ENCODE measurements at regions not wholly inside any gene's neighbourhood (a gene's known extent, or its start where the extent isn't known, plus 50 kb on each side); places are given as distances from the start of the nearest gene placed in this dataset.

DNA sequence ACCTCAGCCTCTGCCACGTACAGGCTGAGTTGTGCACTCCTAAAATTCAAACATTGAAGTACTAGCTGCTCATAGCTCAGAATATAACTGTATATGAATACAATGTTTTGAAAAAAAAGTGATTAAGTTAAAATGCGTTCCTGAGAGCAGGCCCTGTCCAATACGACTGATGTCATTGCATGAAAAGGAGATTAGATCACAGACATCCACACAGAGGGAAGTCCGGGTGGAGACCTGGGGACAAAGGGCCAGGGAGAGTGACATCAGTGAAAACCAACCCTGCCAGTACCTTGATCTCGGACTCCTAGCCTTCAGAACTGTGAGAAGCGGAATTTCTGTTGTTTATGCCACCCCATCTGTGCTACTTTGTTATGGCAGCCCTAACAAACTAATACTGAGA lies 311.4 kb upstream of the NR2F2 start:
- DNase-seq, result no peak

GRCh38 chr15:96020133-96020532 lies 310.4 kb upstream of the NR2F2 start:
- DNase-seq, result no peak

- DNase-seq, result no peak
Measured at GRCh38 chr15:96020797-96021196, 309.7 kb upstream of the NR2F2 start.

DNA sequence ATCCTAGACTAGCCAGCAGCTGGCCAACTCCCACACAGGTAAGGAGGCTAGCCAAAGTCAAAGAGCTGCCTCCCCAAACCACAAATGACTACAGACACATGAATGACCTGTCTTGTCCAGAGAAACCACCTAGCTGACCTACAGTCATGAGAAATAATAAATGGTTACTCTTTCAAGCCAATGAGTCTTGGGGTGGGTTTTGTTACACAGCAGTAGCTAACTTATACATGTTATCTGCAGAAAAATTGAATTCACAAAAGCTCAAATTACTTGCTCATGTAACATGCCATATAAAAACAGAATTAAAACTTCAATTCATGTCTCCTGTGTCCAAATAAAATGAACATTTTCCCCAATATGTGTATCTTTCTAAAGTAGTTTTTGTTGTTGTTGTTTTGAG lies 307.4 kb upstream of the NR2F2 start:
- DNase-seq, result no peak

GRCh38 chr15:96027501-96027900 lies 303.0 kb upstream of the NR2F2 start:
- DNase-seq, result no peak

DNA sequence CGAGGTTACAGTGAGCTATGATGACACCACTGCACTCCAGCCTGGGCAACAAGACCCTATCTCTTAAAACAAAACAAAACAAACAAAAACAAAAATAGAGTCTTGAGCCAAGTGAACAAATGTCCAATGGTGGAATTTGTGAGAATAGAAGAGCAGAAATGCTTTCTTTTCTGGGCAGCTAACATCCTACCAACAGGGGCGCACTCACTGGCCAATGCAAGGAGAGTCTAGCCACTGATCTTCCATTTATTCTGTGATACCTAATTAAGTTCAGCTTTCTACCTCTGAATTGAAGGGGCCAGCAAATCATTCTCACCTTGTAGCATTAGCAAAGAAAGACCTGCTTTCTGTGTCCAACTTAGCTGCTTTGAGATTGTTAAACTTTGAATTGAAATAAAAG lies 301.9 kb upstream of the NR2F2 start:
- no peak for DNase-seq

DNA sequence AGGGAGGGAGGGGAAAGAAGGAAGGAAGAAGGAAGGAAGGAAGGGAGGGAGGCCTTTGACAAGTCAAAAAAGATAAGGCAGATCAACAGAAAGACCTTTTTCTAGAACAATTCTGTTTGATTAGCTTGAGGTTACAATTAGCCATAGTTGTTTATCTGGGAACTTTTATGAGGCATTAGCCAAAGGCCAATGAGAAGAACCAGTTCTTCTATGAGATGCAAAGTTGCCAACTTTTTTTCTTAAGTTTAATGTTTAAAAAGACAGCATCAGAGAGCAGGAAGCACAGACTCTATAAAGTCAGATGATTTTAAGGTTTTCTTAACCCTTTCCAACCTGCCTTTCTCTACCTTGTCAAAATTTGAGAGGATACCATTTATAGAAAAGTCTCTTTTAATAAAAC lies 301.3 kb upstream of the NR2F2 start:
- no peak for DNase-seq

- DNase-seq, result no peak
Measured at GRCh38 chr15:96031426-96032110, 298.9 kb upstream of the NR2F2 start.

DNA sequence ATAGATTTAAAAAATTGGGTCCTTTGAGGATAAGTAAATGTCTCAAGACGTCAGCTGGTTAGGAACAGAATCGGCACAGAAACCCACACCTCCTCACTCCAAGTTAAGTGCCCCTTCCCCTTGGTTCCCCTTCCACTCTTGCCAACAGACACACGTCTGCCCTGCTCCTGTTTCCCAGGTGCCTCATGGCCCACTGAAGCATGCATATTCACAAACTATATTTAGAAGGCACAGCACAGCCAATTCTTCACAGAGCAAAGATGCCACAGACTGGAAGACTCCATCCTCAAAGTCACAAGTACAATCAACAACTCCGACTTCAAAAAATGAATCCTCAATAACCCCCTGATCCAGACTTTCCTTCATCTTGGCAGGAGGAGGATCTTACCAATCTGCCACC lies 295.4 kb upstream of the NR2F2 start:
- DNase-seq, result no peak

- DNase-seq, result no peak
Measured at GRCh38 chr15:96035635-96036034, 294.9 kb upstream of the NR2F2 start.

- no peak for DNase-seq
Measured at GRCh38 chr15:96037584-96037983, 292.9 kb upstream of the NR2F2 start.

DNA sequence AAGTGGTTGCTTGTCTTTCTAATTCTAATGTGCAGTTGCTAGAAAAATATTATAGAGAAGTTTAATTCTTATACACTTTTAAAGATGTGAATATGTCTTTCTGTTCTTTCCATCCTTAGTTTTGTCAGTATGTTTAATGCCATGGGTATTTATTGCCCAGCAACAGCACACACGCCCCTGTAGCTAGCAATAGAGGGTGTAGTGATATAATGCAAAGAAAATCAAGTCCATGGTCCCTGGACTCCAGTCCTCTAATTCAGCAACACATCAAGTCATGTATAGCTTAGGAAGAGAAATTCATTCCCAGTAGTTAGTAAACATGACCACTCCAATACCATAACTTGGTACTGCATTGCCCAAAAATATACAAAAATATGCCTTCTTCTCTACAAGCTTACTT lies 292.4 kb upstream of the NR2F2 start:
- DNase-seq, result no peak

- no peak for DNase-seq
Measured at GRCh38 chr15:96038650-96039049, 291.9 kb upstream of the NR2F2 start.

GRCh38 chr15:96041982-96042733 lies 288.3 kb upstream of the NR2F2 start:
- no peak for DNase-seq

- DNase-seq, result no peak
Measured at GRCh38 chr15:96042734-96043224, 287.7 kb upstream of the NR2F2 start.

- DNase-seq, result no peak
Measured at GRCh38 chr15:96043591-96044171, 286.8 kb upstream of the NR2F2 start.

GRCh38 chr15:96046620-96047240 lies 283.8 kb upstream of the NR2F2 start:
- DNase-seq, result no peak

DNA sequence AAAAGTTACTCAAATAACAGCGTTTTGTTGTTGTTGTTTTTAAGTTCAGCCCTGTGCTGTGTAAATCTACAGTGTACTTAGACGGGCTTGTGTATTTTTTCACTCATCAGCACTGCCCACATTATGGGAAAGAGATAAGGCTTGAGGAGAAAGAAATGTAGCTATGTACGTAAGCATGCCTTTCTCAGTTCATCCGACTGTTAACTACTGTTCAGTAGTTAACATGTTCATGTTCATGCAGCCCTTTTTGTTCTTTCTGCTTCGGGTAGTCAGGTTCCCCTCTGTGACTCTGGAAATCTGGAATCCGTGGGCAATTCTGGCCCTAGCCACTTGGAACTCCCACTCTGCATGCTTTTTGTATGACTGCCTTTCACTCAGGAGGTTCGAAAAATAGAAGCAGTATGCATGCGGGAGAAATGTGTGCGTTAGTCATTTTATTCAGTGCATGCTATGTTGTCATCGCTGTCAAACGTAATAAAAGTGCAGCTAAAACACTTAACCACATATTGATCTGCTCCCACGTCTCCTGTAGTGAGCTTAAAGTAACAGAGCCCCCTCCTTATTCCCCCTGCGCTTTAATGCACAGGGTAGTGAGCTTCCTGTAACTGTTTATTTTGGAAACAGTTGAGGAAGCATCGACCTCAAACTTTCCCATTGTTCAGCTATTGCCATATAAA lies 283.1 kb upstream of the NR2F2 start:
- DNase-seq, result no peak

DNA sequence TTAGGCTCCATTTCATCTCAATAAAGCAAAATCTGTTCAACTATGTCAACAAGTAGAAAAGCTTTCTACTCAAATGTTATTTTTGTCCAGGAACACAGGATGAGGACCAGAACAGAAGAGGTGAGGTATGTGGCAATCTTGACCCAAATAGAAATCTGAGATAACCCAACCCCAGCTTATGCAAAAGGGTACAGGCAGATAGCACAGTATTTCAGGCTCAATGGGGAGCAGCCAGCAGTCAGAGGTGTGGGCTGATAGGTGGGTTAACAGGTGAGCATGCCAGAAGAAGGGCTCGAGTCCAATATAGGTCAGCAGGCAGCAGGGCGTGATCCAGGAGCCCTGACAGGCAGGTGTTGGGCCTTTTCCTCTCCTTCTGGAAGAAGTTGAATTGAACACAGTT lies 281.2 kb upstream of the NR2F2 start:
- no peak for DNase-seq

DNA sequence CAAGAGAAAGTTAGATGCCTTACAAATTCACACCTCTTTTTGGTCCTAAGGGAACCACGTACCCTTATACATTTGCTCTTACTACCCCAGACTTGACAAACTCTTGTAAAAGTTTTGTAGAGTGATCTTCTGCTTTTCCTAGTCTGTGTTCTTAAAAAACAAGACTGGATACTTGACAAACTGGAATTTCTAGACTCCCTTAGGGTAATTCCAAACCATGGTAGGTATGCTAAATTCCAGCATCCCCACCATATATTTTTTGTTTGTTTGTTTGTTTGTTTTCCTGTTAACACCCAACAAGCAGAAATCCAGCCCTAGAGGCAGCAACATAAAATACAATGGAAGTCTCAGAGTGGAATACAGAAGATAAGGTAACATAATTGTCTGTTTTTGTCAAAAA lies 280.7 kb upstream of the NR2F2 start:
- no peak for DNase-seq

GRCh38 chr15:96051598-96051997 lies 278.9 kb upstream of the NR2F2 start:
- DNase-seq, result no peak

DNA sequence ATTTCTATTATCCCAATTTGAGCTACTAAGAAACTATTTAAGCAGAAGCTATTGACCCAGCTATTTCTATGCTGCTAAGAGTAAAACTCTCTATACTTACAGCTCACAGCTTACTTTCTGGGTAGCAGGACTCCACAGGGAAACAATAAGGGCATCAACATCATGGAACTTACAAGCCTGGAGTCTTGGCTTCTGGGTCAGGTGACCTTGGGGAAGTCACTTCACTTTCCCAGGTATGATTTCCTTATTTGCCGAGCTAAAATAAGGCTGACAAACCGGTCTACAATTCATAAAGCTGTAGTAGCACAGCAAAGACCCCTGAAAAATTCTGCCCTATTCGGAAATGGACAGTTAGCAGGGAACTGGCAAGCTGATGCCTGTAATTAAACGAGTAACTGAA lies 278.3 kb upstream of the NR2F2 start:
- DNase-seq, result no peak

DNA sequence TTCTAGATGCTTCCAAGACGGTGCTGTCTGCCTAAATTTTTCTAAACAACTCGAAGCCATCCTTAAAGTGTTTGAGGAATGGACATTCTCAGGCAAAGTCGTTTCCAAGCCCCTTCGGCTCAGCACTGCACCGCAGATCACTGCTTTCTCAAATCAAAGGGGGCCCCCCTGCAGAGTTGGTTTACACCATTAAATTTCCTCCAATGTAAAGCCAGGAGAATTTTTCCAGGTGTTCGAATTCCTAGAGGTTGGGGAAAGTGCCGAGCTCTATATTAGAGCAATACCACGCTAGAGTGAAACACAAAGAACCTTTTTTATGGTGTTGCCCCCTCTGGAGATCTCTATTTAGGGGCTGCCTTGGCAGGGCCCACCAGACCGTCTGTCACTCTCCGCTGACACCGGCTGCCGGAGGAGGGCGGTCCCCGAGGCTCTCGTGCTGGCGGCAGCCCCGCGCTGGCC lies 277.9 kb upstream of the NR2F2 start:
- DNase-seq, result no peak

Measured in NCI-H2171 (cell line).